K562 (cell line): ENCODE measurements at regions not wholly inside any gene's neighbourhood (a gene's known extent, or its start where the extent isn't known, plus 50 kb on each side); places are given as distances from the start of the nearest gene placed in this dataset.

ENCODE experiments used
- CTCF ChIP-seq, 3 experiments: IDR thresholded peaks in 2 of 3; conservative IDR thresholded peaks in 1 of 3; 2 replicates each; pipeline ENCODE4 v1.5.1; 2011 to 2012; ENCODE audit warnings: low read length in 3 of 3, mild to moderate bottlenecking in 3 of 3, control low read depth in 2 of 3, improper control_type of control experiment in 1 of 3, inconsistent platforms in 1 of 3, low read depth in 1 of 3, mixed read lengths in 1 of 3, moderate library complexity in 1 of 3; ENCODE audit not compliant: insufficient read depth in 2 of 3
- EZH2 ChIP-seq: IDR thresholded peaks from 2 replicates; pipeline ENCODE4 v1.6.1; 2012; ENCODE audit warnings: low read depth, mild to moderate bottlenecking, inconsistent platforms, low read length, borderline replicate concordance
- GABPA ChIP-seq: fragments of 200-800 bp; sonication (Bioruptor generic); conservative IDR thresholded peaks from 2 replicates; pipeline ENCODE4 v1.6.1; 2016; ENCODE audit warnings: low read depth, missing genetic modification characterization, missing compliant biosample characterization
- IRF2 ChIP-seq: sonication (generic); formaldehyde crosslinking; IDR thresholded peaks from 2 replicates; pipeline ENCODE4 v1.8.1; 2022; ENCODE audit warnings: mild to moderate bottlenecking, missing genetic modification reagents
- PHB2 ChIP-seq: fragments of 450-650 bp; IDR thresholded peaks from 2 replicates; pipeline ENCODE4 v1.6.1; 2017; ENCODE audit warnings: low read depth
- POLR2A ChIP-seq: fragments of 450-650 bp; conservative IDR thresholded peaks from 2 replicates; pipeline ENCODE4 v1.6.1; 2016
- TBP ChIP-seq: optimal IDR thresholded peaks from 2 replicates; pipeline ENCODE3; 2011; ENCODE audit warnings: low read depth, low read length, improper control_type of control experiment
- TCF7L2 ChIP-seq: fragments of 150-350 bp; IDR thresholded peaks from 2 replicates; pipeline ENCODE4 v1.6.1; 2016; ENCODE audit warnings: low read depth, mild to moderate bottlenecking, low read length, moderate library complexity
- ZFX ChIP-seq: sonication (generic); formaldehyde crosslinking; IDR thresholded peaks from 2 replicates; pipeline ENCODE4 v1.8.0; 2022; ENCODE audit warnings: mild to moderate bottlenecking, missing genetic modification reagents, moderate library complexity
- ZNF184 ChIP-seq: sonication (generic); formaldehyde crosslinking; IDR thresholded peaks from 2 replicates; pipeline ENCODE4 v1.5.0; 2020; ENCODE audit warnings: missing genetic modification reagents
- TF ChIP-seq, protein P1 (sequence below): fragments of 450-650 bp; formaldehyde crosslinking; IDR thresholded peaks from 2 replicates; pipeline ENCODE4 v1.4.0; 2020; ENCODE audit warnings: mild to moderate bottlenecking
- TF ChIP-seq, protein P2 (sequence below): fragments of 450-650 bp; IDR thresholded peaks from 2 replicates; pipeline ENCODE4 v1.6.1; 2017; ENCODE audit warnings: antibody characterized with exemption
- TF ChIP-seq, protein P3 (sequence below), 2 experiments: fragments of 450-650 bp in 1 of 2; sonication (generic) in 1 of 2; formaldehyde crosslinking in 1 of 2; IDR thresholded peaks in 1 of 2; conservative IDR thresholded peaks in 1 of 2; 2 replicates each; pipeline versions ENCODE4 v1.6.1 to v1.8.1; 2016 to 2023; ENCODE audit warnings: mild to moderate bottlenecking in 2 of 2, moderate library complexity in 2 of 2, inconsistent platforms in 1 of 2, missing genetic modification reagents in 1 of 2
- TF ChIP-seq, protein P4 (sequence below), 3 experiments: fragments of 200-800 bp in 1 of 3; sonication (Bioruptor generic) in 1 of 3; sonication (generic) in 1 of 3; formaldehyde crosslinking in 1 of 3; IDR thresholded peaks; 2 replicates each; pipeline versions ENCODE4 v1.6.1 to v1.8.0; 2016 to 2022; ENCODE audit warnings: mild to moderate bottlenecking in 2 of 3, missing compliant biosample characterization in 2 of 3, missing genetic modification characterization in 2 of 3, missing genetic modification reagents in 1 of 3

- no peak for TF ChIP-seq GABPA (tag)
- TF ChIP-seq TCF7L2: no peak
- no peak for TF ChIP-seq POLR2A
- TF ChIP-seq, protein P1, sequence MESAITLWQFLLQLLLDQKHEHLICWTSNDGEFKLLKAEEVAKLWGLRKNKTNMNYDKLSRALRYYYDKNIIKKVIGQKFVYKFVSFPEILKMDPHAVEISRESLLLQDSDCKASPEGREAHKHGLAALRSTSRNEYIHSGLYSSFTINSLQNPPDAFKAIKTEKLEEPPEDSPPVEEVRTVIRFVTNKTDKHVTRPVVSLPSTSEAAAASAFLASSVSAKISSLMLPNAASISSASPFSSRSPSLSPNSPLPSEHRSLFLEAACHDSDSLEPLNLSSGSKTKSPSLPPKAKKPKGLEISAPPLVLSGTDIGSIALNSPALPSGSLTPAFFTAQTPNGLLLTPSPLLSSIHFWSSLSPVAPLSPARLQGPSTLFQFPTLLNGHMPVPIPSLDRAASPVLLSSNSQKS (CRISPR knock-in tag): no peak
- TF ChIP-seq TBP: no peak
- TF ChIP-seq EZH2: no peak
- TF ChIP-seq, protein P2, sequence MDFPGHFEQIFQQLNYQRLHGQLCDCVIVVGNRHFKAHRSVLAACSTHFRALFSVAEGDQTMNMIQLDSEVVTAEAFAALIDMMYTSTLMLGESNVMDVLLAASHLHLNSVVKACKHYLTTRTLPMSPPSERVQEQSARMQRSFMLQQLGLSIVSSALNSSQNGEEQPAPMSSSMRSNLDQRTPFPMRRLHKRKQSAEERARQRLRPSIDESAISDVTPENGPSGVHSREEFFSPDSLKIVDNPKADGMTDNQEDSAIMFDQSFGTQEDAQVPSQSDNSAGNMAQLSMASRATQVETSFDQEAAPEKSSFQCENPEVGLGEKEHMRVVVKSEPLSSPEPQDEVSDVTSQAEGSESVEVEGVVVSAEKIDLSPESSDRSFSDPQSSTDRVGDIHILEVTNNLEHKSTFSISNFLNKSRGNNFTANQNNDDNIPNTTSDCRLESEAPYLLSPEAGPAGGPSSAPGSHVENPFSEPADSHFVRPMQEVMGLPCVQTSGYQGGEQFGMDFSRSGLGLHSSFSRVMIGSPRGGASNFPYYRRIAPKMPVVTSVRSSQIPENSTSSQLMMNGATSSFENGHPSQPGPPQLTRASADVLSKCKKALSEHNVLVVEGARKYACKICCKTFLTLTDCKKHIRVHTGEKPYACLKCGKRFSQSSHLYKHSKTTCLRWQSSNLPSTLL: no peak
- no peak for TF ChIP-seq IRF2 (CRISPR knock-in tag)
- TF ChIP-seq, protein P3, sequence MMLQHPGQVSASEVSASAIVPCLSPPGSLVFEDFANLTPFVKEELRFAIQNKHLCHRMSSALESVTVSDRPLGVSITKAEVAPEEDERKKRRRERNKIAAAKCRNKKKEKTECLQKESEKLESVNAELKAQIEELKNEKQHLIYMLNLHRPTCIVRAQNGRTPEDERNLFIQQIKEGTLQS (IDR thresholded peaks at IDR 0.05): no peak
- TF ChIP-seq, protein P3 (CRISPR knock-in tag; conservative IDR thresholded peaks at IDR 0.05): no peak
- no peak for TF ChIP-seq PHB2
- TF ChIP-seq CTCF (IDR thresholded peaks at IDR 0.05 in 2 of 3, conservative IDR thresholded peaks at IDR 0.05 in 1 of 3; ENCODE audit: insufficient read depth in 2 of 3, low read depth in 1 of 3, low read length in 3 of 3): no peak
- TF ChIP-seq, protein P4, sequence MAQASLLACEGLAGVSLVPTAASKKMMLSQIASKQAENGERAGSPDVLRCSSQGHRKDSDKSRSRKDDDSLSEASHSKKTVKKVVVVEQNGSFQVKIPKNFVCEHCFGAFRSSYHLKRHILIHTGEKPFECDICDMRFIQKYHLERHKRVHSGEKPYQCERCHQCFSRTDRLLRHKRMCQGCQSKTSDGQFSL (CRISPR knock-in tag; IDR thresholded peaks at IDR 0.05): no peak
- TF ChIP-seq, protein P4 (tag; IDR thresholded peaks at IDR 0.05): no peak
- no peak for TF ChIP-seq ZFX (CRISPR knock-in tag)
- TF ChIP-seq ZNF184 (CRISPR knock-in tag): no peak
These were observed 208.6 kb downstream of the FOXL1 start for GRCh38 chr16:86786994-86787393.
